GM19035 (cell line): ENCODE measurements at regions not wholly inside any gene's neighbourhood (a gene's known extent, or its start where the extent isn't known, plus 50 kb on each side); places are given as distances from the start of the nearest gene placed in this dataset.

Experiments used
- ATAC-seq: cut with Tn5 transposase; IDR thresholded peaks from one replicate; pipeline ENCODE4 v1.9.1; 2021; ENCODE audit not compliant: unreplicated experiment

GRCh38 chr9:129320575-129321285, 142.7 kb upstream of the IER5L start:
- ATAC-seq = no peak

GRCh38 chr9:129319938-129320481, 141.9 kb upstream of the IER5L start:
- no peak for ATAC-seq

GRCh38 chr9:129319076-129319937, 141.2 kb upstream of the IER5L start:
- ATAC-seq = no peak

GRCh38 chr9:129318121-129319075, 140.3 kb upstream of the IER5L start:
- ATAC-seq = no peak

- no peak for ATAC-seq
These were observed 139.3 kb upstream of the IER5L start for GRCh38 chr9:129317179-129318011.

- ATAC-seq = no peak
These were observed 138.4 kb upstream of the IER5L start for GRCh38 chr9:129316281-129317030.

- ATAC-seq = no peak
These were observed 135.4 kb upstream of the IER5L start for GRCh38 chr9:129313331-129313955.

GRCh38 chr9:129312251-129313122, 134.4 kb upstream of the IER5L start:
- ATAC-seq = no peak

GRCh38 chr9:129311643-129312042, 133.6 kb upstream of the IER5L start:
- no peak for ATAC-seq

GRCh38 chr9:129310666-129311350, 132.7 kb upstream of the IER5L start:
- ATAC-seq = no peak

GRCh38 chr9:129309906-129310305, 131.8 kb upstream of the IER5L start:
- ATAC-seq = no peak

GRCh38 chr9:129309041-129309430, 131.0 kb upstream of the IER5L start:
- ATAC-seq = no peak

GRCh38 chr9:129307227-129307970, 129.3 kb upstream of the IER5L start:
- no peak for ATAC-seq

GRCh38 chr9:129306318-129306973, 128.4 kb upstream of the IER5L start:
- no peak for ATAC-seq

GRCh38 chr9:129305246-129305645, 127.2 kb upstream of the IER5L start:
- ATAC-seq = no peak

- no peak for ATAC-seq
These were observed 123.9 kb upstream of the IER5L start for GRCh38 chr9:129301941-129302340.
